HCT116 (cell line): ENCODE measurements at regions not wholly inside any gene's neighbourhood (a gene's known extent, or its start where the extent isn't known, plus 50 kb on each side); places are given as distances from the start of the nearest gene placed in this dataset.

Source experiments
- ATAC-seq: fragments of 200-7000 bp; cut with Tn5 transposase; 2 replicates; pipeline ENCODE4 v1.9.1; 2020; ENCODE audit warnings: mild to moderate bottlenecking, moderate library complexity
- BruUV-seq: library from RNA; stranded (reverse); fragments of 400-500 nt; replicated peaks from 2 replicates; lab custom pipeline; 2021; lab: Mats Ljungman, UMichigan
- CTCF ChIA-PET: fragments of 300-600 bp; sonication (Branson Sonifier 250); formaldehyde crosslinking; loops from one replicate; lab custom pipeline; 2021; ENCODE audit warnings: antibody characterized with exemption; lab: Charles Lee
- POLR2A ChIA-PET: fragments of 300-600, 350-600 bp; sonication (Branson Sonifier 250); formaldehyde crosslinking; loops from one replicate; lab custom pipeline; 2021; ENCODE audit warnings: antibody characterized with exemption; lab: Charles Lee
- RAD21 ChIA-PET, 2 experiments: fragments of 300-600 bp; sonication (Branson Sonifier 250); formaldehyde crosslinking; loops; one replicate each; lab custom pipeline; 2023; ENCODE audit warnings: low total read pairs in 2 of 2; ENCODE audit not compliant: uncharacterized antibody in 2 of 2, unreplicated experiment in 2 of 2, low non-redundant PET in 1 of 2; lab: Charles Lee
- DNase-seq: peaks from one replicate; pipeline ENCODE4 v3.0.0-alpha.2; 2010; ENCODE audit warnings: low read depth, low spot score
- H2AFZ ChIP-seq: fragments of 200-600 bp; shearing (Covaris generic), sonication (generic); 2 replicates; pipeline ENCODE4 v1.6.1; 2017; ENCODE audit warnings: low read depth, mixed run types, mixed read lengths, antibody characterized with exemption, low read length; ENCODE audit not compliant: poor library complexity, severe bottlenecking
- H3K27ac ChIP-seq: 2 replicates; pipeline ENCODE4 v1.5.1; 2012; ENCODE audit warnings: low read depth, low read length
- H3K27me3 ChIP-seq: fragments of 200-600 bp; sonication (generic); 2 replicates; pipeline ENCODE4 v1.6.1; 2016; ENCODE audit warnings: mixed run types, low read length, mixed read lengths; ENCODE audit not compliant: insufficient read depth
- H3K36me3 ChIP-seq, 2 experiments: fragments of 200-500 bp in 1 of 2; fragments of 200-600 bp in 1 of 2; sonication (Bioruptor generic) in 1 of 2; sonication (generic) in 1 of 2; 2 replicates each; pipeline versions ENCODE4 v1.5.1 to v1.6.1; 2014 to 2016; ENCODE audit warnings: low read length in 2 of 2, inconsistent platforms in 1 of 2, mixed read lengths in 1 of 2, mixed run types in 1 of 2; ENCODE audit not compliant: insufficient read depth in 2 of 2, control insufficient read depth in 1 of 2
- H3K4me1 ChIP-seq, 2 experiments: fragments of 200-600 bp in 1 of 2; sonication (generic) in 1 of 2; 2 replicates each; pipeline versions ENCODE4 v1.5.1 to v1.6.1; 2012 to 2017; ENCODE audit warnings: low read length in 2 of 2, inconsistent platforms in 1 of 2, mild to moderate bottlenecking in 1 of 2, mixed read lengths in 1 of 2, mixed run types in 1 of 2, moderate library complexity in 1 of 2; ENCODE audit not compliant: insufficient read depth in 2 of 2, control insufficient read depth in 1 of 2
- H3K4me2 ChIP-seq: fragments of 200-600 bp; sonication (generic); 2 replicates; pipeline ENCODE4 v1.6.1; 2017; ENCODE audit warnings: mixed run types, low read length, mixed read lengths
- H3K4me3 ChIP-seq, 2 experiments: fragments of 200-600 bp in 1 of 2; sonication (generic) in 1 of 2; replicated peaks in 1 of 2; 2 replicates each; pipeline ENCODE4 v1.5.1; 2011 to 2016; ENCODE audit warnings: low read length in 2 of 2, control low read depth in 1 of 2, low read depth in 1 of 2, mild to moderate bottlenecking in 1 of 2, mixed read lengths in 1 of 2, mixed run types in 1 of 2
- H3K79me2 ChIP-seq: fragments of 200-600 bp; sonication (generic); 2 replicates; pipeline ENCODE4 v1.6.1; 2017; ENCODE audit warnings: mild to moderate bottlenecking, mixed run types, low read length, moderate library complexity, mixed read lengths; ENCODE audit not compliant: insufficient read depth
- H3K9ac ChIP-seq: fragments of 200-600 bp; sonication (generic); 2 replicates; pipeline ENCODE4 v1.6.1; 2016; ENCODE audit warnings: low read length, mixed read lengths
- H3K9me2 ChIP-seq: fragments of 200-600 bp; sonication (generic), shearing (Covaris generic); 2 replicates; pipeline ENCODE4 v1.6.1; 2017; ENCODE audit warnings: mixed run types, mild to moderate bottlenecking, moderate library complexity; ENCODE audit not compliant: insufficient read depth
- H3K9me3 ChIP-seq, 2 experiments: fragments of 200-500 bp in 1 of 2; fragments of 200-600 bp in 1 of 2; sonication (Bioruptor generic) in 1 of 2; sonication (generic) in 1 of 2; 2 replicates each; pipeline ENCODE4 v1.6.1; 2014 to 2017; ENCODE audit warnings: low read length in 2 of 2, mixed read lengths in 2 of 2, inconsistent platforms in 1 of 2, low read depth in 1 of 2, mild to moderate bottlenecking in 1 of 2, mixed run types in 1 of 2, moderate library complexity in 1 of 2; ENCODE audit not compliant: control insufficient read depth in 1 of 2, insufficient read depth in 1 of 2
- H4K20me1 ChIP-seq: fragments of 200-600 bp; sonication (generic), shearing (Covaris generic); 2 replicates; pipeline ENCODE4 v1.6.1; 2017; ENCODE audit warnings: mixed run types, mild to moderate bottlenecking, moderate library complexity; ENCODE audit not compliant: insufficient read depth
- CEBPB ChIP-seq: IDR thresholded peaks from 2 replicates; pipeline ENCODE4 v1.6.1; 2012; ENCODE audit warnings: low read depth
- EZH2phosphoT487 ChIP-seq: fragments of 200-600 bp; IDR thresholded peaks from 2 replicates; pipeline ENCODE4 v1.6.1; 2018; ENCODE audit warnings: antibody characterized with exemption, borderline replicate concordance
- FOSL1 ChIP-seq: IDR thresholded peaks from 2 replicates; pipeline ENCODE4 v1.6.1; 2012; ENCODE audit warnings: low read depth
- MAX ChIP-seq: IDR thresholded peaks from 2 replicates; pipeline ENCODE4 v1.6.1; 2012
- RAD21 ChIP-seq: IDR thresholded peaks from 2 replicates; pipeline ENCODE4 v1.6.1; 2012; ENCODE audit warnings: low read depth, mild to moderate bottlenecking
- TCF7L2 ChIP-seq: IDR thresholded peaks from 2 replicates; pipeline ENCODE4 v1.7.0; 2011; ENCODE audit warnings: borderline replicate concordance, inconsistent platforms; ENCODE audit not compliant: insufficient read depth, insufficient read length; ENCODE audit errors: extremely low read depth
- YY1 ChIP-seq: IDR thresholded peaks from 2 replicates; pipeline ENCODE4 v1.6.1; 2011; ENCODE audit warnings: low read length, low read depth, moderate library complexity, mild to moderate bottlenecking; ENCODE audit not compliant: insufficient replicate concordance; ENCODE audit errors: extremely low read depth
- ZNF274 ChIP-seq: fragments of 200-500 bp; sonication (Bioruptor generic); IDR thresholded peaks from 2 replicates; pipeline ENCODE4 v1.6.1; 2014; ENCODE audit warnings: mild to moderate bottlenecking, low read depth, low read length, inconsistent platforms
- intact Hi-C: fragments of 100-400 bp; cut with micrococcal nuclease; formaldehyde crosslinking; loops from 2 replicates; pipeline ENCODE4 v1.10.0; 2022
- TF ChIP-seq, protein P1 (sequence below): IDR thresholded peaks from 2 replicates; pipeline ENCODE4 v1.6.1; 2011; ENCODE audit warnings: mild to moderate bottlenecking, low read length, moderate library complexity; ENCODE audit not compliant: insufficient replicate concordance; ENCODE audit errors: extremely low read depth

DNA sequence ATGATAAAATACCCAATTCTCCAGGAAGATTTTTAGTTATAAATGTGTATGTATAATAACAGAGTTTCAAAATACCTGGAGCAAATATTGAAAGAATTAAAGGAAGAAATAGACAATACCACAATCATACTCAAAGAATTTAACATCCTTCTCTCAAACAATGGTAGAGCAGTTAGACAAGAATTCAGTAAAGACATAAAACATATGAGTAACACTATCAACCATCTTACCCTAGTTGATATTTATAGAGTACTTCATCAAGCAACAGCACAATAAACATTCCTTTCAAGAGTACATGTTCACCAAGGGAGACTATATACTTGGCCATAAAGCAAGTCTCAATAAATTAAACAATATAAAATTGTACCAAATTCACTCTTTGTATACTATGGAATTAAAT, 108.4 kb downstream of the DLEU7 start:
- Histone ChIP-seq H3K4me1 (peaks cover 3 to 5% of the 10 kb centered on the region in 2 experiments; a peak in 1 of 4 replicates), H3K9me3 (no peaks in the 10 kb centered on the region), H4K20me1 (no peaks in the 10 kb centered on the region), H3K4me3 (no peak overlapping the region), H3K27me3 (no peaks in the 10 kb centered on the region)
- RAD21 ChIA-PET = no interaction called here
- ATAC-seq (no peak), DNase-seq (no peak)
- TF ChIP-seq MAX (no peak), YY1 (no peak)
- TF ChIP-seq, protein P1, sequence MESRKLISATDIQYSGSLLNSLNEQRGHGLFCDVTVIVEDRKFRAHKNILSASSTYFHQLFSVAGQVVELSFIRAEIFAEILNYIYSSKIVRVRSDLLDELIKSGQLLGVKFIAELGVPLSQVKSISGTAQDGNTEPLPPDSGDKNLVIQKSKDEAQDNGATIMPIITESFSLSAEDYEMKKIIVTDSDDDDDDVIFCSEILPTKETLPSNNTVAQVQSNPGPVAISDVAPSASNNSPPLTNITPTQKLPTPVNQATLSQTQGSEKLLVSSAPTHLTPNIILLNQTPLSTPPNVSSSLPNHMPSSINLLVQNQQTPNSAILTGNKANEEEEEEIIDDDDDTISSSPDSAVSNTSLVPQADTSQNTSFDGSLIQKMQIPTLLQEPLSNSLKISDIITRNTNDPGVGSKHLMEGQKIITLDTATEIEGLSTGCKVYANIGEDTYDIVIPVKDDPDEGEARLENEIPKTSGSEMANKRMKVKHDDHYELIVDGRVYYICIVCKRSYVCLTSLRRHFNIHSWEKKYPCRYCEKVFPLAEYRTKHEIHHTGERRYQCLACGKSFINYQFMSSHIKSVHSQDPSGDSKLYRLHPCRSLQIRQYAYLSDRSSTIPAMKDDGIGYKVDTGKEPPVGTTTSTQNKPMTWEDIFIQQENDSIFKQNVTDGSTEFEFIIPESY = no peak
- TF ChIP-seq, all 23 proteins: peak for 0
- intact Hi-C loops = no loop called here
- no peak overlapping the region for H3K27ac ChIP-seq
- no peaks in the 10 kb centered on the region for H3K79me2 ChIP-seq
- no peaks in the 10 kb centered on the region for H3K9me2 ChIP-seq
- no peak overlapping the region for H2AFZ ChIP-seq
- no TSS peak for BruUV-seq
- H3K4me2 ChIP-seq = no peak overlapping the region
- H3K9ac ChIP-seq = no peak overlapping the region
- POLR2A ChIA-PET = no interaction called here
- H3K36me3 ChIP-seq = no peaks in the 10 kb centered on the region
- CTCF ChIA-PET = no interaction called here

GRCh38 chr13:50740052-50740741, 103.3 kb downstream of the DLEU7 start:
- ChIA-PET RAD21 (interaction anchor here in 1 of 2 experiments (0.6 kb wide), 1 partner anchor 546 kb away, joined by 4 read pairs; no protein-coding TSS in a partner anchor), POLR2A (no interaction called here), CTCF (no interaction called here)
- intact Hi-C loops = no loop called here
- no peaks in the 10 kb centered on the region for H3K9me2 ChIP-seq
- TF ChIP-seq TCF7L2 (no peak), RAD21 (no peak), EZH2phosphoT487 (no peak), CEBPB (no peak), ZNF274 (no peak), FOSL1 (no peak)
- TF ChIP-seq, protein P1 = no peak
- H3K36me3 ChIP-seq = no peaks in the 10 kb centered on the region
- H3K79me2 ChIP-seq = no peaks in the 10 kb centered on the region
- DNase-seq (no peak), ATAC-seq (no peak)
- no peak overlapping the region for H3K4me3 ChIP-seq
- H3K9me3 ChIP-seq = no peaks in the 10 kb centered on the region
- H4K20me1 ChIP-seq = no peaks in the 10 kb centered on the region
- no peaks in the 10 kb centered on the region for H3K4me1 ChIP-seq
- no peak overlapping the region for H3K9ac ChIP-seq
- no peak overlapping the region for H2AFZ ChIP-seq
- no peak overlapping the region for H3K4me2 ChIP-seq
- no peak overlapping the region for H3K27ac ChIP-seq
- H3K27me3 ChIP-seq = no peaks in the 10 kb centered on the region
- BruUV-seq = no TSS peak
